Heart left ventricle (tissue), 13 donors: ENCODE measurements at regions not wholly inside any gene's neighbourhood (a gene's known extent, or its start where the extent isn't known, plus 50 kb on each side); places are given as distances from the start of the nearest gene placed in this dataset.

Experiments used
- CTCF ChIP-seq, 12 donors: fragments of 200-600 bp; sonication (generic) in 4 of 12; IDR thresholded peaks; one replicate each; pipeline versions ENCODE4 v1.5.0 to v1.8.0; 2018 to 2022; ENCODE audit warnings: antibody characterized with exemption in 12 of 12, mild to moderate bottlenecking in 5 of 12
- POLR2A ChIP-seq, 2 donors: fragments of 450-650 bp; IDR thresholded peaks; one replicate each; pipeline ENCODE4 v1.6.1; 2017; ENCODE audit warnings: antibody characterized with exemption in 2 of 2, mild to moderate bottlenecking in 2 of 2, moderate library complexity in 2 of 2
- donor health status: ischemic (EF 13 %, LVEDD 7.1; RV severe dilation, severe dysfunction).
- donor health status: DM: no; HTN: yes; CAD: no.
- donor health status: DM: no; HTN: no; CAD: no.
- donor health status: ischemic (EF 25% LVEDD 6.9; RV normal size, moderate dysfunction).
- donor health status: ischemic (EF 25% LVEDD 5.7; RV mildly dilated, moderate dysfunction).
- donor health status: ischemic (EF 35%, LVEDD 5.7; RV mildly dilated, moderate dysfunction).
- donor health status: nonischemic (EF 11% LVEDD 7.7; RV severe dilation, severe dysfunction).
- donor health status: DM: yes; HTN: yes; CAD: no.
- donor health status: PGD.
- donor health status: ischemic (EF 29% LVEDD 5.4; RV normal size, mild dysfunction).
- donor health status: nonischemic (EF 23%, LVEDD 6.1; RV moderate dilation, normal function).

DNA sequence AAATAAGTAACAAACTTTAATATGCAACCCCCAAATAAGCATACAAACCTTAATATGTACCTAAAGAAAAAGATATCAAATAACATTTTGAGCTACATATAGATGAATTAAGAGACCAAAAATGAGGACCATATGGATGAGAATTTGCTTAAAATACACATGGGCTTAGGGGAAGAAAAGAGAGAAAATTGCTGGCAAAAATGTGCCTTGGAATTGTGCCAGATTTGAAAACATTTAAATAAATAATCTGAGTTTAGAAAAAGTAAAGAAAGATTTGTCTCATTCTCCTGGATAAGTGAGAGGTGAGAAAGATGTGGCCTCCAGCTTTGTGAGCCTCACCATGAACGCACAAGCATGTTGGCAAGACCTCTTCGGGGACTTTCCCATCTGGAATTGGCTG lies 372.6 kb downstream of the SOX11 start:
- TF ChIP-seq POLR2A (IDR thresholded peaks at IDR 0.05) (no peak), CTCF (IDR thresholded peaks at IDR 0.05) (no peak)
